ENCODE measurements at regions not wholly inside any gene's neighbourhood (a gene's known extent, or its start where the extent isn't known, plus 50 kb on each side); places are given as distances from the start of the nearest gene placed in this dataset.

DNA sequence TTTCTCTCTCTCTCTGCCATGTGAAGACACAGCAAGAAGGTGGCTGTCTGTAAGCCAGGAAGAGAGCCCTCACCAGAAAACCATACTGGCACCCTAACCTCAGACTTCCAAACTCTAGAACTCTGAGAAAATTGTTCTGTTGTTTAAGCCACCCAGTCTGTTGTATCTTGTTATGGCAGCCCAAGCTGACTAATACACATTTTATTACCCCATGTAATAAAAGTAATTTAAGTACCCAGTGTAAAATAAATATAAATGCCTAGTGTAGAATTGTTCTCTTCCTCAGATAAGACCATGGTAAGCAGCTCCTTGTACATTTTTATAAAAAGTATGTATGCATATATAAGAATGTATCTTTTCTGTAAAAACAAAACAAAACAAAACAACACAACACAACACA is 119.7 kb downstream of the DTL start:
- TF ChIP-seq, protein P1, sequence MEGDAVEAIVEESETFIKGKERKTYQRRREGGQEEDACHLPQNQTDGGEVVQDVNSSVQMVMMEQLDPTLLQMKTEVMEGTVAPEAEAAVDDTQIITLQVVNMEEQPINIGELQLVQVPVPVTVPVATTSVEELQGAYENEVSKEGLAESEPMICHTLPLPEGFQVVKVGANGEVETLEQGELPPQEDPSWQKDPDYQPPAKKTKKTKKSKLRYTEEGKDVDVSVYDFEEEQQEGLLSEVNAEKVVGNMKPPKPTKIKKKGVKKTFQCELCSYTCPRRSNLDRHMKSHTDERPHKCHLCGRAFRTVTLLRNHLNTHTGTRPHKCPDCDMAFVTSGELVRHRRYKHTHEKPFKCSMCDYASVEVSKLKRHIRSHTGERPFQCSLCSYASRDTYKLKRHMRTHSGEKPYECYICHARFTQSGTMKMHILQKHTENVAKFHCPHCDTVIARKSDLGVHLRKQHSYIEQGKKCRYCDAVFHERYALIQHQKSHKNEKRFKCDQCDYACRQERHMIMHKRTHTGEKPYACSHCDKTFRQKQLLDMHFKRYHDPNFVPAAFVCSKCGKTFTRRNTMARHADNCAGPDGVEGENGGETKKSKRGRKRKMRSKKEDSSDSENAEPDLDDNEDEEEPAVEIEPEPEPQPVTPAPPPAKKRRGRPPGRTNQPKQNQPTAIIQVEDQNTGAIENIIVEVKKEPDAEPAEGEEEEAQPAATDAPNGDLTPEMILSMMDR (IDR thresholded peaks at IDR 0.05), result no peak
- TF ChIP-seq POLR2A (IDR thresholded peaks at IDR 0.05), result no peak
